GM23248 (cell line): ENCODE measurements at regions not wholly inside any gene's neighbourhood (a gene's known extent, or its start where the extent isn't known, plus 50 kb on each side); places are given as distances from the start of the nearest gene placed in this dataset.

Experiments
- EZH2 ChIP-seq: fragments of 200-600 bp; sonication (generic); IDR thresholded peaks from 2 replicates; pipeline ENCODE4 v1.6.1; 2018; ENCODE audit warnings: antibody characterized with exemption, mild to moderate bottlenecking; ENCODE audit not compliant: insufficient read depth, poor library complexity, severe bottlenecking
- EZH2phosphoT487 ChIP-seq: fragments of 200-600 bp; sonication (generic); IDR thresholded peaks from 2 replicates; pipeline ENCODE4 v1.6.1; 2018; ENCODE audit warnings: antibody characterized with exemption, moderate library complexity, mild to moderate bottlenecking, low read depth; ENCODE audit not compliant: insufficient read depth

GRCh38 chr7:142442396-142442795 lies 184.5 kb upstream of the PRSS58 start:
- TF ChIP-seq EZH2, result no peak
- no peak for TF ChIP-seq EZH2phosphoT487
